Heart left ventricle (tissue), 13 donors: ENCODE measurements at regions not wholly inside any gene's neighbourhood (a gene's known extent, or its start where the extent isn't known, plus 50 kb on each side); places are given as distances from the start of the nearest gene placed in this dataset.

Source experiments
- POLR2A ChIP-seq, 2 donors: fragments of 450-650 bp; IDR thresholded peaks; one replicate each; pipeline ENCODE4 v1.6.1; 2017; ENCODE audit warnings: antibody characterized with exemption in 2 of 2, mild to moderate bottlenecking in 2 of 2, moderate library complexity in 2 of 2
- TF ChIP-seq, protein P1 (sequence below), 12 donors: fragments of 200-600 bp; sonication (generic) in 4 of 12; IDR thresholded peaks; one replicate each; pipeline versions ENCODE4 v1.5.0 to v1.8.0; 2018 to 2022; ENCODE audit warnings: antibody characterized with exemption in 12 of 12, mild to moderate bottlenecking in 5 of 12
- donor health status: ischemic (EF 13 %, LVEDD 7.1; RV severe dilation, severe dysfunction).
- donor health status: DM: no; HTN: yes; CAD: no.
- donor health status: DM: no; HTN: no; CAD: no.
- donor health status: ischemic (EF 25% LVEDD 6.9; RV normal size, moderate dysfunction).
- donor health status: ischemic (EF 25% LVEDD 5.7; RV mildly dilated, moderate dysfunction).
- donor health status: ischemic (EF 35%, LVEDD 5.7; RV mildly dilated, moderate dysfunction).
- donor health status: nonischemic (EF 11% LVEDD 7.7; RV severe dilation, severe dysfunction).
- donor health status: DM: yes; HTN: yes; CAD: no.
- donor health status: PGD.
- donor health status: ischemic (EF 29% LVEDD 5.4; RV normal size, mild dysfunction).
- donor health status: nonischemic (EF 23%, LVEDD 6.1; RV moderate dilation, normal function).

GRCh38 chr2:144154205-144154604, 365.7 kb downstream of the ZEB2 start:
- TF ChIP-seq, protein P1, sequence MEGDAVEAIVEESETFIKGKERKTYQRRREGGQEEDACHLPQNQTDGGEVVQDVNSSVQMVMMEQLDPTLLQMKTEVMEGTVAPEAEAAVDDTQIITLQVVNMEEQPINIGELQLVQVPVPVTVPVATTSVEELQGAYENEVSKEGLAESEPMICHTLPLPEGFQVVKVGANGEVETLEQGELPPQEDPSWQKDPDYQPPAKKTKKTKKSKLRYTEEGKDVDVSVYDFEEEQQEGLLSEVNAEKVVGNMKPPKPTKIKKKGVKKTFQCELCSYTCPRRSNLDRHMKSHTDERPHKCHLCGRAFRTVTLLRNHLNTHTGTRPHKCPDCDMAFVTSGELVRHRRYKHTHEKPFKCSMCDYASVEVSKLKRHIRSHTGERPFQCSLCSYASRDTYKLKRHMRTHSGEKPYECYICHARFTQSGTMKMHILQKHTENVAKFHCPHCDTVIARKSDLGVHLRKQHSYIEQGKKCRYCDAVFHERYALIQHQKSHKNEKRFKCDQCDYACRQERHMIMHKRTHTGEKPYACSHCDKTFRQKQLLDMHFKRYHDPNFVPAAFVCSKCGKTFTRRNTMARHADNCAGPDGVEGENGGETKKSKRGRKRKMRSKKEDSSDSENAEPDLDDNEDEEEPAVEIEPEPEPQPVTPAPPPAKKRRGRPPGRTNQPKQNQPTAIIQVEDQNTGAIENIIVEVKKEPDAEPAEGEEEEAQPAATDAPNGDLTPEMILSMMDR (IDR thresholded peaks at IDR 0.05), result no peak
- TF ChIP-seq POLR2A (IDR thresholded peaks at IDR 0.05), result no peak
